ENCODE measurements at regions not wholly inside any gene's neighbourhood (a gene's known extent, or its start where the extent isn't known, plus 50 kb on each side); places are given as distances from the start of the nearest gene placed in this dataset.
A peak's percentile ranks its signal among the peaks of the same experiment; 100 is the strongest.

DNA sequence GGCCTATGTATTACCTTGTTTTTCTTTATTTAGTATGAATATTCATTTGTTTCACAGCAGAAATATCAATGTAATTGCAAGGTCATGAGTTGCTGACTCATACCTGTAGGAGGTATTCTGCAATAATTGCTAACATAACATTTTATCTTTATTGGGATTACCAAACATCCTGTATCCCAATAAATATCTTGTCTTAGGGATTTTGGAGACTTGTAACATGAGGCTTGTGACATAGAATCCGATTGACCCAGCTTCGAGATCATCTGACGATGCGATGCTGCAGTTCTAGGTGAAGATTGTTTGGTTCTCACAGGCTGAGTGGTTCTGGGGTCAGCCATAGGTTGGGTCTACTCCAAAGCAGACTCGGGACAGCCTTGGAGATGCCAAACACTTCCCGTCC lies 133.4 kb upstream of the RND3 start:
- H3K27ac ChIP-seq (ENCODE audit: low read length), result peak overlapping the region; percentile 18

DNA sequence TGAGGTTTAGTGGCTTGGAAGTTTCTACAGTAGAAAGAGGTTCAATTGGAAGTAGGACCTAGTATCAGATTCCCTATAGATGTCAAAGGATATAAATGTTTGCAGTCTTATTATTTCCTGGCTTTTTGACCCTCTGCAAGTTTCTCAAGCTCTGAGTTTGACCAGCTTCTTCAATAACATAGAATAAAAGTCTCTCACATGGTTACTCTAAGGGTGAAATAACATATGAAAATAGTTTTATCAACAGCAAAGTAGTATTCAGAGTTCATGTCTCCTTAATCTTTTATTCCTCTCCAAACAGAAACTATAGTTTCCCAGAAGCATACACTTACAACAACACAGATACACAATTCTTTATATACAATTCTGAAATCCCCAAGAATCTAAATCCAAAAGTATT lies 132.9 kb upstream of the RND3 start:
- H3K27ac ChIP-seq (ENCODE audit: low read length), result peak overlapping the region; percentile 18
- no peak overlapping the region for H3K4me3 ChIP-seq (ENCODE audit: low read depth in 1 of 2, low read length in 2 of 2)
- no peaks in the 10 kb centered on the region for H3K36me3 ChIP-seq (ENCODE audit: control insufficient read depth in 1 of 2, insufficient read depth in 2 of 2, low read length in 2 of 2)
- H3K9me3 ChIP-seq (ENCODE audit: control insufficient read depth in 1 of 2, low read length in 2 of 2), result no peaks in the 10 kb centered on the region
- H3K4me1 ChIP-seq (ENCODE audit: control insufficient read depth in 1 of 2, insufficient read depth in 2 of 2, low read length in 2 of 2), result peaks cover 3 to 25% of the 10 kb centered on the region in 2 donors
- no peaks in the 10 kb centered on the region for H3K27me3 ChIP-seq (ENCODE audit: low read depth, low read length)

More for the DNA sequence above, 133.4 kb upstream of the RND3 start:
- Histone ChIP-seq H3K27me3 (ENCODE audit: low read depth, low read length) (no peaks in the 10 kb centered on the region), H3K4me3 (ENCODE audit: low read depth in 1 of 2, low read length in 2 of 2) (no peak overlapping the region), H3K4me1 (ENCODE audit: control insufficient read depth in 1 of 2, insufficient read depth in 2 of 2, low read length in 2 of 2) (peaks cover 3 to 25% of the 10 kb centered on the region in 2 donors), H3K36me3 (ENCODE audit: control insufficient read depth in 1 of 2, insufficient read depth in 2 of 2, low read length in 2 of 2) (no peaks in the 10 kb centered on the region), H3K9me3 (ENCODE audit: control insufficient read depth in 1 of 2, low read length in 2 of 2) (no peaks in the 10 kb centered on the region)

DNA sequence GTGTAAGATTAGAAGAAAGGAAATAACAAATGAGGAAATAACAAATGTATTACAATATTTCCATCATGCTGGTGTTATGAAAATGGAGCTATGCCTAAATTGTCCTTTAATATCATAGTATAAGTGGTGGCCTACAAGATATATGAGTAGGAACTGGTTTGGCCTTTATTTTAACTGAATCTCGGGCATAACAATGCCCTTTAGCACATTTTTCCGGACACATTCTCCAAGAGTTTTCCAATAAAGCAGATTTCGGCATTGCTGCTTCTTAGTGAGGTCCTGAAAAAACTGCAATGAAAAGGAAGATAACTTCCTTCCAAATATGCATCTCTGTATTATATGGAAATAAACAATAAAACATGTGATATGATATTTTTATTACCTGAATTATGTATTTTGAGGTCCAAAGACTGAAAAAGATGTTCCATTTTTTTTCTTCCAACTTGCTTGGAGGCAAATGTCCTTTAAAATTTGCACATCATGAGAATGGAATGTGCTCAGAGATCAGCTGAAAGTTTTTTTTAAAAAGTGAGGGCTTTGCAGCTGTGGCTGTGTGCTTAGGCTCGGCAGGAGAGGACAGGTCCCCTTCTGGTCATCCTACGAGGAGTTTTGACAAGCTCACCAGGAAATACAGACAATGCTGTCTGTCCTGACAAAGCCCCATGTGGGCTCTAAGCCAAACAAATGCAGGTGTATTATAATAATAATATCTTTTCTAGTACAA lies 132.3 kb upstream of the RND3 start:
- peak overlapping the region; percentile 18 for H3K27ac ChIP-seq (ENCODE audit: low read length)
- H3K4me1 ChIP-seq (ENCODE audit: control insufficient read depth in 1 of 2, insufficient read depth in 2 of 2, low read length in 2 of 2), result peaks cover 3 to 25% of the 10 kb centered on the region in 2 donors
- H3K9me3 ChIP-seq (ENCODE audit: control insufficient read depth in 1 of 2, low read length in 2 of 2), result no peaks in the 10 kb centered on the region
- no peak overlapping the region for H3K4me3 ChIP-seq (ENCODE audit: low read depth in 1 of 2, low read length in 2 of 2)
- H3K27me3 ChIP-seq (ENCODE audit: low read depth, low read length), result no peaks in the 10 kb centered on the region
- H3K36me3 ChIP-seq (ENCODE audit: control insufficient read depth in 1 of 2, insufficient read depth in 2 of 2, low read length in 2 of 2), result no peaks in the 10 kb centered on the region

DNA sequence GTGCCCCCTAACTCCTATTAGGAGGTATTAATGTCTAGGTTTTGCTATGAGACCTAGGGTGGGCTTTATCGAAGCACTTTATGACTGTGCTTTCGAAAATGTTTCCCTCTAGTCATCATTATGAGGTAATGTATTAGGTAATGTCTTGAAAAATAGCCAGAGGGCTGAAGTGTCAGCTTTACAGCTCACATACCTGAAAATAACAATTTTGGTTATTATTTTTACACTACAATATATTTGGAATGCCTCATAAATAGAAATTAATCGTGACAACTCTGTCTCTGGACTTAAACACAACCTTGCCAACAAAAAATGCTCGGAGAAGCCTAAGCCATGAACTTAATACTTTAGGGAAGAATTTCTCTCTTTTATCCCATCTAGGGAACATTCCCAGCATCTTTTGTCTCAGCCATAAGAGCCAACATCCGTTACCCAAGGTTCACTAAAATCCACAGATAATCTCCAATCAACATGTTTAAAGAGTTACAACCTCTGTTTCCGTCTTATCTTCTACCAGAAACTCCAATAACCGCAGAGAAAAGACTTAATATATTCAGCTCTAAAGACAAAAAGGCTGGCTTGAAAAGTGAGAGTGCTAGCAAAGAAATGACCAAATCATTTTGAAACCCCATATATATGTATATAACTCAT lies 130.9 kb upstream of the RND3 start:
- Histone ChIP-seq H3K4me3 (ENCODE audit: low read depth in 1 of 2, low read length in 2 of 2) (no peak overlapping the region), H3K27me3 (ENCODE audit: low read depth, low read length) (no peaks in the 10 kb centered on the region), H3K36me3 (ENCODE audit: control insufficient read depth in 1 of 2, insufficient read depth in 2 of 2, low read length in 2 of 2) (no peaks in the 10 kb centered on the region), H3K9me3 (ENCODE audit: control insufficient read depth in 1 of 2, low read length in 2 of 2) (no peaks in the 10 kb centered on the region), H3K4me1 (ENCODE audit: control insufficient read depth in 1 of 2, insufficient read depth in 2 of 2, low read length in 2 of 2) (peaks cover 4 to 33% of the 10 kb centered on the region in 2 donors), H3K27ac (ENCODE audit: low read length) (no peak overlapping the region)

DNA sequence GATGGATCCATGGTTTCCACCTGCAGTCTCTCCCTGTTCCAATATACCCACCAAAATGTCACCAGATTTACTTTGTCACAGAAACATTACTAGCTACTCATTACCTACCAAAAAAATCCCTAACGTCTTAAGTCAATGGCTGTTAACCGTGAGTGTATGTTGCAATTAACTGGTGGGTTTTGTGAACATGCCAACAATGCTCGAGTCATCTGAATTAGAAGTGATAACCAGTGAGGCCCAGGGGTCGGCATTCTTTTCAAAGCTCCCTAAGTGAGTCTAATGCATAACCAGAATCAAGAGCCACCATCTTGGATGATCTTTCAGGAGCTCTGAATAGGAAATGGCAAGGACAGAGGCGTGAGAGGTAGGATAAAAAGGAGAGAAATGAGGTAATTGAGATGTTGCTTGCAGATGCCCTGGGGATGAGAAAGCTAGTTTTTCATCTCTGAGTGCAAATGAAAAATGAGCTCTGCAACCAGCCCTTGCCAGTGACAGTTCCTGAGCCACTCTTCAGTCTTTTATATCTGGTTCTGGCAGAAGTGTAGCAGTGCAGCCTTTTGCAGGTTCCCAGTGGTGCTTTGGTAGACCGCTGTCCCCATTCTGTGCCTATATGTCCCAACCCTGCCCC lies 130.0 kb upstream of the RND3 start:
- Histone ChIP-seq H3K9me3 (ENCODE audit: control insufficient read depth in 1 of 2, low read length in 2 of 2) (no peaks in the 10 kb centered on the region), H3K4me1 (ENCODE audit: control insufficient read depth in 1 of 2, insufficient read depth in 2 of 2, low read length in 2 of 2) (peaks cover 8 to 42% of the 10 kb centered on the region in 2 donors), H3K36me3 (ENCODE audit: control insufficient read depth in 1 of 2, insufficient read depth in 2 of 2, low read length in 2 of 2) (no peaks in the 10 kb centered on the region), H3K27ac (ENCODE audit: low read length) (no peak overlapping the region), H3K27me3 (ENCODE audit: low read depth, low read length) (no peaks in the 10 kb centered on the region), H3K4me3 (ENCODE audit: low read depth in 1 of 2, low read length in 2 of 2) (no peak overlapping the region)

DNA sequence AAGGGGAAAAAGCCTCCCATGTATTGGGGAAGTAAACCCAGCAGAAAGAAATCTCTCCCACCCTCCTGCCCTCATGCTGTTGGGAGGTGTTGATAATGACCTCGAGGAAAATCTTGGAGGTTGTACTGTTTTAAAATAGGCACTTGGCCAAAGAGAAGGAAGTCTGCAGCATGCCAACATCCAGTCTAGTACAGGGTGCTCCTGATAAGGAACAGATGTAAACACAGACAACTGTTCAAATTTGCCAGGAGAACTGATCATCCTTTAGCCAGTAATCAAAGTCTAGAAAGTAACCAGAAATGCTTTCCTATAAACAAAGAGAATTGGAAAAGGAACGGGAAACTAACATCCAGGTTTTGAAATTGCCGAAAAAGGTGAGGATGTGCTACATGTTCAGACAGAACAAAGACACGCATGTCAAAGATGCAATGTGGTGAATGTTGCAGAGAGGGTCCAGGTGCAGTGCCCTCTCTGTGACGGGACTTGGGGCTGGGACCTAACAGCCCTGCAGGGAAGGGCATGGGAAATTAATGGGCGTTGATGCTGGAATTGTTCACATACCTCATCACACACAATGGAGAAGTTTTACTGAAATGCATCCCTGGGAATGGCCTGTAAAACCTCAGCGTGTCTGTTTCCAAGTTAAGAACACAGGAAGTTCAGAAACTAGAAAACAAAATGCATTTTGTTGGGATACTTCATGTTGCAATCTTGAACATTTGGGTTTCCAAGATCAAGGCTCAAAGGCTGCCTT lies 125.7 kb upstream of the RND3 start:
- H3K27me3 ChIP-seq (ENCODE audit: low read depth, low read length), result no peaks in the 10 kb centered on the region
- no peak overlapping the region for H3K27ac ChIP-seq (ENCODE audit: low read length)
- H3K4me3 ChIP-seq (ENCODE audit: low read depth in 1 of 2, low read length in 2 of 2), result no peak overlapping the region
- H3K4me1 ChIP-seq (ENCODE audit: control insufficient read depth in 1 of 2, insufficient read depth in 2 of 2, low read length in 2 of 2), result peaks cover 4 to 18% of the 10 kb centered on the region in 2 donors
- H3K9me3 ChIP-seq (ENCODE audit: control insufficient read depth in 1 of 2, low read length in 2 of 2), result no peaks in the 10 kb centered on the region
- no peaks in the 10 kb centered on the region for H3K36me3 ChIP-seq (ENCODE audit: control insufficient read depth in 1 of 2, insufficient read depth in 2 of 2, low read length in 2 of 2)

DNA sequence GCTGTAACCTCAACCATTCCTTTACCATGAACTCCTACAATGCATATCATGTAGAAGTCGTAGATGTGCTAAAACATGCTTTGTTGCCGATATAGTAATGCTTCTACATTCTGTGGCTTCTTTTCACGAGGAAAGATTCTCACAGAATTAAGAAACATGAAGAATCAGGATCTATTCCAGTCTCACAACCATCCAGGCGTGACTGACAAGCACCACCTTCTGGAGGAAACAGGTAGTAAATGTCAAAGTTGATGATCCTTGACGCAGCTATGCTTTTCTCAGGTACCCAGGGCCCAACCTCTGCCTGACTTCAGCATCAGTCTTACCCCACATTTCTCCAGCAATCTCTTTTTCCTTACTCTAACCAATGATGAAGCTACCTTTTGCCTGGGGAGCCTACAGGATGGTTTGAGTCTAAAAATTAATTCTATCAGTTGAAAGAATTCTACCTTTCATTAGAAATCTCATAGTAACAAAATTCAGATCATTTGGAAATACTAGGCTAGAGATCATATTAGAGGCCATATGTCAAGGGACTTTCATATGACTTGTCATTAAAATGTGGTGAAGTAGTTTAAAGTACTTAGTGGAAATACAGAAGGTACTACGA lies 123.3 kb upstream of the RND3 start:
- H3K27me3 ChIP-seq (ENCODE audit: low read depth, low read length), result no peaks in the 10 kb centered on the region
- no peaks in the 10 kb centered on the region for H3K9me3 ChIP-seq (ENCODE audit: control insufficient read depth in 1 of 2, low read length in 2 of 2)
- no peak overlapping the region for H3K4me3 ChIP-seq (ENCODE audit: low read depth in 1 of 2, low read length in 2 of 2)
- no peaks in the 10 kb centered on the region for H3K36me3 ChIP-seq (ENCODE audit: control insufficient read depth in 1 of 2, insufficient read depth in 2 of 2, low read length in 2 of 2)
- peaks cover 4 to 18% of the 10 kb centered on the region in 2 donors for H3K4me1 ChIP-seq (ENCODE audit: control insufficient read depth in 1 of 2, insufficient read depth in 2 of 2, low read length in 2 of 2)
- H3K27ac ChIP-seq (ENCODE audit: low read length), result no peak overlapping the region

DNA sequence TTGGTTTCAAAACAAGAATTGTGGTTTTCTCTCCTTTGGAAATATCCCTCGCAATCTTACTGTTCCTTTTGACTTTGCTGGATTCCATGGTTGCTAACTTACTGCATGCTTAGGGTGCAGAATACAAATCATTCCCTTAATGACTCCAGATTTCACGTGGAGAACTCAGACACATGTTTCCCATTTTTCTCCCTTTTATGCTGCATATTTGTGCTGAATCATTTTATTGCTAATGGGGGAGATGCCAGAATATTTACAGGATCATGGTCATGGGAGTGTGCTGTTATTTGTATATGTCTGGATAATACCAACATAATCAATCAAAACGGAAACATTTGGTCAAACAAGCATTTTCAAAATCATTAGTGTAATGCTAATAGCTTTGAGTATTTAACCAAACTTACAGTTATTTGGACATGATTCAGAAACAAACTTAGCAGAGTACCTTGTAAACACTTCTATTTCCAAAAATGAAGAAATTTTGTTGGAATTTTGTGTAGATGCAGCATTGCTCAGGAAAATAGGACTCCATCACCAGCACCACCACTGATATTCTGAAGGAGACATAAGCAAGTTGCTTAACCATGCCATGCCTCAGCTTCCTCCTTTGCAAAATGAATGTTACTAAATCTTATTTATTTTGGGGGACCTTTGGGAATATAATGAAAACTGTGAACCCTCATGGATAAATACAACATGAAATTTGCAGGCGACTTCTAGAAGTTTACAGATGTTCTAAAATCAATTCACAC lies 122.5 kb upstream of the RND3 start:
- no peaks in the 10 kb centered on the region for H3K27me3 ChIP-seq (ENCODE audit: low read depth, low read length)
- no peaks in the 10 kb centered on the region for H3K36me3 ChIP-seq (ENCODE audit: control insufficient read depth in 1 of 2, insufficient read depth in 2 of 2, low read length in 2 of 2)
- H3K4me1 ChIP-seq (ENCODE audit: control insufficient read depth in 1 of 2, insufficient read depth in 2 of 2, low read length in 2 of 2), result peaks cover 4 to 18% of the 10 kb centered on the region in 2 donors
- no peaks in the 10 kb centered on the region for H3K9me3 ChIP-seq (ENCODE audit: control insufficient read depth in 1 of 2, low read length in 2 of 2)
- H3K4me3 ChIP-seq (ENCODE audit: low read depth in 1 of 2, low read length in 2 of 2), result no peak overlapping the region
- no peak overlapping the region for H3K27ac ChIP-seq (ENCODE audit: low read length)

GRCh38 chr2:150608341-150608740 lies 120.9 kb upstream of the RND3 start:
- Histone ChIP-seq H3K4me1 (ENCODE audit: control insufficient read depth in 1 of 2, insufficient read depth in 2 of 2, low read length in 2 of 2) (peaks cover 4 to 10% of the 10 kb centered on the region in 2 donors), H3K27me3 (ENCODE audit: low read depth, low read length) (no peaks in the 10 kb centered on the region), H3K9me3 (ENCODE audit: control insufficient read depth in 1 of 2, low read length in 2 of 2) (no peaks in the 10 kb centered on the region), H3K36me3 (ENCODE audit: control insufficient read depth in 1 of 2, insufficient read depth in 2 of 2, low read length in 2 of 2) (no peaks in the 10 kb centered on the region), H3K4me3 (ENCODE audit: low read depth in 1 of 2, low read length in 2 of 2) (no peak overlapping the region), H3K27ac (ENCODE audit: low read length) (no peak overlapping the region)

DNA sequence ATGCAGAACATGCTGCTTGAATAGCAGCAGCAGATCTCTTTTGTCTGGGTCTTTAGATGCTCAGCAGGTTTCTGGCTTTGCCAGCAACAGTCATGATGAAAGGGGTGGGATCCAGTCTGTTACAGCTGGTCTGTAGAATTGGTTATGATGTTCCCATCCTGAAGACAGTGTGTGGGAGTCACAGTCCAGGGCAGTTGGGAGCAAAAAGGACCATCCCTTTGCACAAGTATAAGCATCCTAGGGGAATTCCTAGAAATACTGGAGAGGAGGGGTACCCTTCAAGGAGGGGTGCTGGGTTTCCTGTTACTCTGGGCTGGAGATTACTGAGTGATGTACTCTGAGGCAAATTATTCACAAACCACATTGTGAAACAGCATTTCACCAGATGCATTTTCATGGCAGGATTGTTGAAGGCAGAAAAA lies 119.9 kb upstream of the RND3 start:
- Histone ChIP-seq H3K27ac (ENCODE audit: low read length) (no peak overlapping the region), H3K9me3 (ENCODE audit: control insufficient read depth in 1 of 2, low read length in 2 of 2) (no peaks in the 10 kb centered on the region), H3K27me3 (ENCODE audit: low read depth, low read length) (no peaks in the 10 kb centered on the region), H3K4me3 (ENCODE audit: low read depth in 1 of 2, low read length in 2 of 2) (no peak overlapping the region), H3K36me3 (ENCODE audit: control insufficient read depth in 1 of 2, insufficient read depth in 2 of 2, low read length in 2 of 2) (no peaks in the 10 kb centered on the region), H3K4me1 (ENCODE audit: control insufficient read depth in 1 of 2, insufficient read depth in 2 of 2, low read length in 2 of 2) (peaks cover 0 to under 1% of the 10 kb centered on the region in 2 donors)

Measured in muscle layer of duodenum (tissue), 2 donors.